ENCODE measurements at regions not wholly inside any gene's neighbourhood (a gene's known extent, or its start where the extent isn't known, plus 50 kb on each side); places are given as distances from the start of the nearest gene placed in this dataset.

DNA sequence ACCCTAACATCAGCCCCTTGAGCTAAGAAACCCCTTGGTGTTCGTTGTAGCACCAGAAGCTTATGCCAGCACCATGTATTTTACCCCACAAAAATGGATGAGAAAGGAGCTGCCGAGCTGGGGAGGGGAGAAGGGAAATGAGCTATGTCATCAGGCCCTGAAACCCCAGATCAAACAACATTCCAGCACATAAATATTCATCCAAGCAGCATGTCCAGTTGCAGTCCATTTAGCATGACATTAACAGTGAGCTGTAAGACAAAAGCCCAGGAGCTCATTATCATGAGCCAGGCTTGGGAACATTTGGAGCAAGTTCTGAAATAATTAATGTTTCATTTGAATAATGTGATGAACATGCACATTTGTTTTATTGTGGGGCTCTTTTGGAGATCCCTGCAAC is 630.1 kb upstream of the TMEM132C start:
- TF ChIP-seq, protein P1, sequence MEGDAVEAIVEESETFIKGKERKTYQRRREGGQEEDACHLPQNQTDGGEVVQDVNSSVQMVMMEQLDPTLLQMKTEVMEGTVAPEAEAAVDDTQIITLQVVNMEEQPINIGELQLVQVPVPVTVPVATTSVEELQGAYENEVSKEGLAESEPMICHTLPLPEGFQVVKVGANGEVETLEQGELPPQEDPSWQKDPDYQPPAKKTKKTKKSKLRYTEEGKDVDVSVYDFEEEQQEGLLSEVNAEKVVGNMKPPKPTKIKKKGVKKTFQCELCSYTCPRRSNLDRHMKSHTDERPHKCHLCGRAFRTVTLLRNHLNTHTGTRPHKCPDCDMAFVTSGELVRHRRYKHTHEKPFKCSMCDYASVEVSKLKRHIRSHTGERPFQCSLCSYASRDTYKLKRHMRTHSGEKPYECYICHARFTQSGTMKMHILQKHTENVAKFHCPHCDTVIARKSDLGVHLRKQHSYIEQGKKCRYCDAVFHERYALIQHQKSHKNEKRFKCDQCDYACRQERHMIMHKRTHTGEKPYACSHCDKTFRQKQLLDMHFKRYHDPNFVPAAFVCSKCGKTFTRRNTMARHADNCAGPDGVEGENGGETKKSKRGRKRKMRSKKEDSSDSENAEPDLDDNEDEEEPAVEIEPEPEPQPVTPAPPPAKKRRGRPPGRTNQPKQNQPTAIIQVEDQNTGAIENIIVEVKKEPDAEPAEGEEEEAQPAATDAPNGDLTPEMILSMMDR (conservative IDR thresholded peaks at IDR 0.05; ENCODE audit: low read depth, low read length), result no peak
- no peak for TF ChIP-seq EZH2phosphoT487 (IDR thresholded peaks at IDR 0.05; ENCODE audit: borderline replicate concordance, low read length)

Data from PC-3 (cell line).